ENCODE measurements at regions not wholly inside any gene's neighbourhood (a gene's known extent, or its start where the extent isn't known, plus 50 kb on each side); places are given as distances from the start of the nearest gene placed in this dataset.

DNA sequence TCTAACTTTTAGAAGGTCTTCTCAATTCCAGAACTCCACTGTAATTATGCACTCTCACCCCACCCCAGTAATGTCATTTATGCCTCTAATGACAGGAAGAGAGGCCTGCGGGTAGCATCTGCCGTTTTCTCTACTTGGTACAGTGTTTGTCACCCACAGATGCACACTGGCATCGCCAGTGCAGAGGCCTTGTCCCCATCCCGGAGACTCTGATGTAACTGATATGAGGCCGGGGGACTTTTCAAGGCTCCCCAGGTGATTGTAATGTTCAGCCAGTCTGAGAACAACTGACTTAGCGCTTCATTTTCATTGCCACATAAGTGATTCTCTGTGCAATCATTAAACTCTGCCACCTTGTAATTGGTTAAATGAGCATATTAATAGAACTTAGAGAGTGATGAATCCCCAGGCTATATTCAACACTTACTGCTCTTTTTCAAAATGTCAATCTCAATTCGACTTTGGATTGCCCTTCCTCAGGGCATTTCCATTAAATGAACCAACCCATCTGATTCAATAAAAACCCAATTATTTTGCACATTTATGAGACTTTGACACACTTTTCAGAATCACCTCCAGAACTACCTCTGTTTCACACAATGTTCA is 113.2 kb downstream of the HERPUD2 start:
- DNase-seq (ENCODE audit: insufficient read length) (no peak), FAIRE-seq (no peak)
- TF ChIP-seq POLR2AphosphoS5 (IDR thresholded peaks at IDR 0.05; ENCODE audit: low read depth, low read length): no peak
- TF ChIP-seq TAF1 (IDR thresholded peaks at IDR 0.05; ENCODE audit: borderline replicate concordance, low read depth, low read length): no peak
- no peak for TF ChIP-seq POLR2A (IDR thresholded peaks at IDR 0.05; ENCODE audit: low read depth, low read length)

DNA sequence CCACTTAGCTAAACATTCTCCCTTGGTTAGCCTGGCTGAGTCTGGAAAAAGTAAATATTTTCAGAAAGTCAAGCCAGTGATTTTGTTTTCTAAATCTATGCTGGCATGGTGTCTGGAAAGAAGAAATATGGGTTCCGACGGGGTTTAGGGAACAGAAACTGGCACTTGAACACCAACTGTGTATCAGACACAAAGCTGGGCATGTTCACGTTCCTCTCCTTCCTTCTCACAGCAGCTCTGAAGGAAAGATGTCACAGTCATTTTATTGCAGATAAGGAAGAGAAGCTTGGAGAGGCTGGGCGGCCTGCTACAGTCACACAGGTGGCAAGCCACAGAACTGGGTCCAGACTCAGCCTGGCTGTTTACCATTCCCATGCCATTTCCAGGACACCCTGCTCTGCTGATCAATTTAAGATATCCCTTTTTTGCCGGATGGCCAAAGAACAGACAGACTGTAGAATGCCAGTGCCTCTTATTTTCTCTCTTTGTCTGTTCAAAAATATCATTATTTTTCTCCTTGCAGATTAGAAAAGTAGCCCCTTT is 118.8 kb downstream of the HERPUD2 start:
- TF ChIP-seq TAF1 (IDR thresholded peaks at IDR 0.05; ENCODE audit: borderline replicate concordance, low read depth, low read length) (no peak), POLR2AphosphoS5 (IDR thresholded peaks at IDR 0.05; ENCODE audit: low read depth, low read length) (no peak), POLR2A (IDR thresholded peaks at IDR 0.05; ENCODE audit: low read depth, low read length) (no peak)
- DNase-seq (ENCODE audit: insufficient read length) (no peak), FAIRE-seq (no peak)

DNA sequence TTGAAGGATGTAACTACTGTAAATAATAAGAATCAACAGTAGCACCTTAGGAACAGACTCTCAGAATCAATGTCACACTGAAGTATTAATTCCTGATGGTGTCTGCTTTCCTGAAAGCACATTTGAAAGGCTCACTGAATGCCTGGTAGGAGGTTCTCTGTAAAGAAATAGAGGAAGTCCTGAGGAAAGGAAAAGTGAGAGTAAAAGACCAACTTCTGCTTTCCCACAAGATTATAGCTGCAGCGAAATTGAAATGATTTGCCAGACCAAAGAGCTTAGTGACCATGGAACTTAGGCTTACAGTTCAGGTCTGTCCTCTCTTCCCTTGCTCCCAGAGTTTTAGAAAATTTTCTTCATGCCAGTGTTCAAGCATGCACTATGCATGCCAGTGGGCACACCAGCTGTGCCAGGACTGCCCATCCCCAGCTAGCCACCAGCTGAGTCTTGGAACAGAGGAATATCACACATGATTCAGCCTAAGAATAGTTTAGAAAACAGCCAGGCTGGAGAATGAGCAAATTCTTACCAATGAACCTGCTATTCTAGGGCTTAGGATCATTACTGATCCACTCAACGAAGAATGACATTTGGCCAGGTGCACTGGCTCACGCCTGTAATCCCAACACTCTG is 123.2 kb downstream of the HERPUD2 start:
- DNase-seq (ENCODE audit: insufficient read length): no peak
- TF ChIP-seq POLR2AphosphoS5 (IDR thresholded peaks at IDR 0.05; ENCODE audit: low read depth, low read length) (no peak), TAF1 (IDR thresholded peaks at IDR 0.05; ENCODE audit: borderline replicate concordance, low read depth, low read length) (no peak), POLR2A (IDR thresholded peaks at IDR 0.05; ENCODE audit: low read depth, low read length) (no peak)
- no peak for FAIRE-seq

DNA sequence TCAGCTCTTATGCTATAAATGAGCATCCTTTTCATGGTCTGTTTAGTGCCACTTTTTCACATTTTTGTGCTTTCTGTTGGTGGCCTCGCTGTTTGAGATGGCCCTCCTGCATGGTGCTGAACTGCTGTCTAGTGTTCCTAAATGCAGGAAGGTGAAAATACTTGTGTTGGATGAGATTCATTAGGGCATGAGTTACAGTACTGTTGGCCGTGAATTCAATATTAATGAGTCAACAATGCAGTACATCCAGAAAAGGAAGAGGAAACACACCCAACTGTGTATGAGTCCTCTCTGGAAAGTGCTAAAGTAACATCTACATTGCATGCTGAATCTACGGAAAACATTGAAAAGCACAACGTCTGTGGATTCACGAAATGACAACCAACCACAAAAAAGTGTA is 124.0 kb downstream of the HERPUD2 start:
- DNase-seq (ENCODE audit: insufficient read length): no peak
- no peak for FAIRE-seq
- TF ChIP-seq POLR2A (IDR thresholded peaks at IDR 0.05; ENCODE audit: low read depth, low read length) (no peak), TAF1 (IDR thresholded peaks at IDR 0.05; ENCODE audit: borderline replicate concordance, low read depth, low read length) (no peak), POLR2AphosphoS5 (IDR thresholded peaks at IDR 0.05; ENCODE audit: low read depth, low read length) (no peak)

DNA sequence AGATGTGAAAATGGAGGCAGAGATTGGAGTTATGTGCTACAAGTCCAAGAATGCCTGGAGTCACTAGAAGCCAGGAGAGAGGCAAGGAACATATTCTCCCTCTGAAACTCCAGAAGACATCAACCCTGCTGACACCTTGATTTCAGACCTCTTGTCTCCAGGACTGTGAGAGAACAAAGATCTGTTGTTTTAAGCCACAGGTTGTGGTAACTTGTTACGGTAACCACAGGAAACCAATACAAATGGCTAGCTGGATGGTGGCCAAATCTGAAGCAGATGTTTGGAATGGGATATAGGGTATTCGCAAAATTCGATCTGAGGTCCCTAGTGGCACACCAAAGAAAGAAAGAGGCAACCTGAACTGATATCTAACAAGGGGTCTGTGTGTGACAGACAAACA is 129.0 kb downstream of the HERPUD2 start:
- DNase-seq (ENCODE audit: insufficient read length): no peak
- no peak for FAIRE-seq

DNA sequence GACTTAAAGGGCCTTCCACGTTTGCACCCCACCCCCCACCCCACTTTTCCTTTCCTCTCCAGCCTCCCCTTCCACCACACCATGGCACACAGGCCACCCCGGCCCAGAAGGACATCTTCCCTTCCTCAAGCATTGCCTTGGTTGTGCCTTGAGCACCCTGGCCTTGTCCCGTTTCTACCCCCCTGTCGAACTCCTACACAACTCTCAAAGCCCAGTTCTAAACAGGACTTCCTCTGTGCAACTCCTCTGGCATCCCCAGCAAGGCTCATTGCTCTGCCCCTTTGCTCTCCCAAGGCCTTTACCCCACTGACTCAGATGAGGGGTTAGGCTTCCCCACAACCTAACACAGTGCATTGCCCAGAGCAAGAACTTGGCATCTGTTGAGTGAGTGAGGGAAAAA is 136.1 kb downstream of the HERPUD2 start:
- DNase-seq (ENCODE audit: insufficient read length) (no peak), FAIRE-seq (no peak)
- TF ChIP-seq TAF1 (IDR thresholded peaks at IDR 0.05; ENCODE audit: borderline replicate concordance, low read depth, low read length) (no peak), POLR2A (IDR thresholded peaks at IDR 0.05; ENCODE audit: low read depth, low read length) (no peak), POLR2AphosphoS5 (IDR thresholded peaks at IDR 0.05; ENCODE audit: low read depth, low read length) (no peak)

More for the DNA sequence above, 129.0 kb downstream of the HERPUD2 start:
- TF ChIP-seq TAF1 (IDR thresholded peaks at IDR 0.05; ENCODE audit: borderline replicate concordance, low read depth, low read length): no peak
- no peak for TF ChIP-seq POLR2A (IDR thresholded peaks at IDR 0.05; ENCODE audit: low read depth, low read length)
- no peak for TF ChIP-seq POLR2AphosphoS5 (IDR thresholded peaks at IDR 0.05; ENCODE audit: low read depth, low read length)

DNA sequence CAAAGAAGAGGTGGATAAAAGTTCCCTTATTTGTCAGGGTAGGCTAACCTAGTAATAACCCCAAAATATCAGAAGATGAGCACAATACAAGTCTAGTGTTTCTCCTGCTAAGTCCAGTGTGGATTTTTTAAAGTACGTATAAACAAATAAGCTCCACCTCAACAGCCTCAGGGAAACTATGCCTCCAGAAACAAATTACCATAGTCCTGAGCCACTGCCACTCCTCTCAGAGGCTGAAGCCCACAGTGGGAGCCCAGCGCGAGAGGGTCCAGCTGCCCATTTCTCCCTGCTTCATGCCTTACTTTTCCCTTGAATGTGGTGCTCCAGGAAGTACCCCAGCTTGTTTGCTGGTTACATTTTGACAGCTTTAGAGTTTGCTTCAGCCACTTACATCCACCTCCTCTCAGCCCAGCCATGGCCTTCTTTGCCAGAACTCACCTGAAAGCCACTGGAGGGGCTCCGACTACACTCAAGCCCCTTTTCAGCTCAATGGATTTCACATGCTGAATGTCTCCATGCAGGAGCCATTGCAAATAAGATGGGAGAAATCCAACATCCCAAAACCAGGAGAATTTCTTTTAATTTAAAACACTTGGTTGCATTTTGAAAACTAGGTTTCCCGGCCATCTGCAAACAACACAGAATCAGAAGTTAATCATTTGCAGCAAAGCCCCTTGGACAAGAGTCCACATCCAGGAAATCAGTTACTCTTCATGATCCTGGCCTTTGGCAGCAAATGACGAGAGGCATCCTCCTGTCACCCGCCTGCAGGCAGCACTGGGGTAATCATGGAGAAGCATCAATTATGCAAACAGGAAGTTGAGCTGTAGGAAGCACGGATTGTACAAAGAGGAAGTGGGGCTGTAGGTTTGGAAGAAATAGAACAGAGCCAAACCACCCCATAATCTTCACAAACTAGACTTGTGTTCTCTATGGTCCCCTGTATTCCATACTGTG is 138.1 kb downstream of the HERPUD2 start:
- DNase-seq (ENCODE audit: insufficient read length) (no peak), FAIRE-seq (no peak)
- TF ChIP-seq POLR2A (IDR thresholded peaks at IDR 0.05; ENCODE audit: low read depth, low read length): no peak
- no peak for TF ChIP-seq TAF1 (IDR thresholded peaks at IDR 0.05; ENCODE audit: borderline replicate concordance, low read depth, low read length)
- no peak for TF ChIP-seq POLR2AphosphoS5 (IDR thresholded peaks at IDR 0.05; ENCODE audit: low read depth, low read length)

DNA sequence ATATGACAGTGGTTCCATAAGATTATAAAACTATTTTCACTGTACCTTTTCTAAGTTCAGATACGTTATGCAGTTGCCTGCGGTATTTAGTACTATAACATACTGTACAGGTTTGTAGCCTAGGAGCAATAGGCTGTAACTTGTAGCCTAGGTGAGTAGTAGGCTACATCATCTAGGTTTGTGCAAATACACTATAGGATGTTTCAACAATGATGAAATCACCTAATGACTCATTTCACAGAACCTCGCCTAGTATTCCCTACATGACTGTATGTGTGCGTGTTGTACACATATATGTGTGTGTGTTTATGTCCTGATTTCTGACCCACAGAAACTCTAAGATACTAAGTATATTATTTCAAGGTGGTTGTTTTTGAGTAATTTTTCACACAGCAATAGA is 139.0 kb downstream of the HERPUD2 start:
- no peak for TF ChIP-seq POLR2A (IDR thresholded peaks at IDR 0.05; ENCODE audit: low read depth, low read length)
- TF ChIP-seq TAF1 (IDR thresholded peaks at IDR 0.05; ENCODE audit: borderline replicate concordance, low read depth, low read length): no peak
- no peak for TF ChIP-seq POLR2AphosphoS5 (IDR thresholded peaks at IDR 0.05; ENCODE audit: low read depth, low read length)
- FAIRE-seq: no peak
- DNase-seq (ENCODE audit: insufficient read length): no peak

DNA sequence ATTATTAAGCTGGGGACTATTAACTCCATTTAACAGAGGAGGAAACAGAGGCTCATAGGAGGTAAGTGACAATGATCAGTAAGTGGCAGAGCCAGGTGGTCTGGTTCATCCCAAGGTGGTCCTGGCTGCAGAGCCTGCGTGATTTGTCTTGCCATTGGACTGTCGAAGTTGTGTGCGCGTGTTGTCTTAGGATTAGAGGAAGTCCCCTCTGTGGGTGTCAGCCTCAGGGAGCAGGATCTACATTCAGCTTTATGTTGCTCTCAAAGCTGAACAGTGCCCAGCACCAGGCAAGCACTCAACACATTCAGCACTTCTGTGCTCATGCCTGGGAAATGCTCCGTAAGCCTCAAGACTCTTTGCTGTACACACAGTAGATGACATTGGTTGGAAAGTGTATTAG is 139.5 kb downstream of the HERPUD2 start:
- FAIRE-seq: no peak
- no peak for DNase-seq (ENCODE audit: insufficient read length)
- TF ChIP-seq TAF1 (IDR thresholded peaks at IDR 0.05; ENCODE audit: borderline replicate concordance, low read depth, low read length) (no peak), POLR2A (IDR thresholded peaks at IDR 0.05; ENCODE audit: low read depth, low read length) (no peak), POLR2AphosphoS5 (IDR thresholded peaks at IDR 0.05; ENCODE audit: low read depth, low read length) (no peak)

DNA sequence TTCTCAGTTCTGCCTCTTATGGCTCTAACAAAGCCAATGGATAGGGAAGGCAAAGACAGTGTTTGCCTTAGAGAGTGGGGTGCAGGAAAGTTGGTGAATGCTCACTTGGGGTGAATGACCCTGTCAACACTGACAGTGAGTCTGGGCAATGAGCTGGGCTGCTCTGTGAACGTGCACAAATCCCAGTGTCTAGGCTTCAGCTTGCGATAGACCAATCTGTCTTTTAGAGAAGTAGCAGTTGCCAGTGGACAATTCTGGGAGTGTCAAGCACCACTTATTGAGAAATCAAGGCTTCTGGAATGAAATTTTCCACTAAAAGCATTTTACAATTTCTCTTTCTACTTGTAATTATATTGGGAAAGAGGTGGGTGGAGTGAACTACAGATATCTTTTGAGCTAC is 141.4 kb downstream of the HERPUD2 start:
- DNase-seq (ENCODE audit: insufficient read length) (no peak), FAIRE-seq (no peak)
- no peak for TF ChIP-seq TAF1 (IDR thresholded peaks at IDR 0.05; ENCODE audit: borderline replicate concordance, low read depth, low read length)

DNA sequence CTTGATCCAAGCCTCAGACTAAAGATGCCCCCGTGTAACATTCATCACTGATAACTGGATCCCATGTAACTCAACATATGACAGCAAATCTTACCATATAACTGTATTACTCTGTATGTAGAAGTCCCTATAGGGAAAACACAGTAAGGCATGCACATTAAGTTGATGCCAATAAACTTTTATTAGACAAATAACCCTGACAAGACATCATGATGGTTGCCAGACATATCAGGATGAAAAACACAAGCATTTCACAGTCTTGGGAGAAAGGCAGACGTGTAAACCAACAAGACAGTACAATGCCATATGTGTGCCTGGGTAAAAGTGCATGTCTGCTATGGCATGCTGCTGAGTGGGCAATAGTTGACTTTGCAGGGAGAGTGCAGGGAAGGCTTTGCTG is 142.2 kb downstream of the HERPUD2 start:
- DNase-seq (ENCODE audit: insufficient read length) (no peak), FAIRE-seq (no peak)
- TF ChIP-seq POLR2AphosphoS5 (IDR thresholded peaks at IDR 0.05; ENCODE audit: low read depth, low read length) (no peak), TAF1 (IDR thresholded peaks at IDR 0.05; ENCODE audit: borderline replicate concordance, low read depth, low read length) (no peak), POLR2A (IDR thresholded peaks at IDR 0.05; ENCODE audit: low read depth, low read length) (no peak)
